ENCODE measurements at regions not wholly inside any gene's neighbourhood (a gene's known extent, or its start where the extent isn't known, plus 50 kb on each side); places are given as distances from the start of the nearest gene placed in this dataset.

GRCh38 chr11:116428638-116428975 is 344.2 kb downstream of the BUD13 start:
- TF ChIP-seq CTCF (IDR thresholded peaks at IDR 0.05; ENCODE audit: poor library complexity, severe bottlenecking) (no peak), REST (IDR thresholded peaks at IDR 0.05; ENCODE audit: borderline replicate concordance) (no peak), RAD21 (conservative IDR thresholded peaks at IDR 0.05) (no peak), EP300 (conservative IDR thresholded peaks at IDR 0.05; ENCODE audit: poor library complexity, severe bottlenecking) (no peak), EZH2 (IDR thresholded peaks at IDR 0.05; ENCODE audit: borderline replicate concordance, insufficient read depth, low read length, poor library complexity, severe bottlenecking) (no peak), SMC3 (conservative IDR thresholded peaks at IDR 0.05; ENCODE audit: poor library complexity) (no peak), POLR2AphosphoS5 (IDR thresholded peaks at IDR 0.05) (no peak)

All from neural cell (in vitro differentiated cells).